IPS-15b (cell line): ENCODE measurements at regions not wholly inside any gene's neighbourhood (a gene's known extent, or its start where the extent isn't known, plus 50 kb on each side); places are given as distances from the start of the nearest gene placed in this dataset.
"Not testable (repeated sequence)": the region's sequence is repeated elsewhere in the genome, so short reads cannot be mapped to it uniquely, and the experiment has no call there.

ENCODE experiments used
- H3K27me3 ChIP-seq: one replicate; pipeline ENCODE4 v1.6.1; 2013; ENCODE audit warnings: low read length; ENCODE audit not compliant: control insufficient read depth, insufficient read depth
- H3K36me3 ChIP-seq: one replicate; pipeline ENCODE4 v1.6.1; 2013; ENCODE audit warnings: low read length; ENCODE audit not compliant: control insufficient read depth, insufficient read depth
- H3K4me1 ChIP-seq: one replicate; pipeline ENCODE4 v1.6.1; 2013; ENCODE audit warnings: mild to moderate bottlenecking, low read length; ENCODE audit not compliant: control insufficient read depth, insufficient read depth
- H3K4me3 ChIP-seq: one replicate; pipeline ENCODE4 v1.5.1; 2013; ENCODE audit warnings: low read depth, low read length
- H3K9ac ChIP-seq: one replicate; pipeline ENCODE4 v1.6.1; 2013; ENCODE audit warnings: low read depth, mild to moderate bottlenecking, low read length
- H3K9me3 ChIP-seq: one replicate; pipeline ENCODE4 v1.6.1; 2013; ENCODE audit warnings: mild to moderate bottlenecking, low read length; ENCODE audit not compliant: control insufficient read depth, insufficient read depth

- no peak overlapping the region for H3K9ac ChIP-seq
- H3K9me3 ChIP-seq = no peaks in the 10 kb centered on the region
- H3K4me3 ChIP-seq = no peak overlapping the region
- H3K4me1 ChIP-seq = no peaks in the 10 kb centered on the region
- H3K36me3 ChIP-seq = no peaks in the 10 kb centered on the region
- H3K27me3 ChIP-seq = no peaks in the 10 kb centered on the region
Measured at GRCh38 chr16:62752854-62753253, 716.6 kb upstream of the CDH8 start.

- H3K9ac ChIP-seq = no peak overlapping the region
- no peak overlapping the region for H3K4me3 ChIP-seq
- no peaks in the 10 kb centered on the region for H3K36me3 ChIP-seq
- no peaks in the 10 kb centered on the region for H3K4me1 ChIP-seq
- H3K9me3 ChIP-seq = no peaks in the 10 kb centered on the region
- no peaks in the 10 kb centered on the region for H3K27me3 ChIP-seq
Measured at GRCh38 chr16:62751218-62751617, 715.0 kb upstream of the CDH8 start.

- Histone ChIP-seq H3K4me3 (no peak overlapping the region), H3K9me3 (no peaks in the 10 kb centered on the region), H3K36me3 (no peaks in the 10 kb centered on the region), H3K9ac (no peak overlapping the region), H3K4me1 (no peaks in the 10 kb centered on the region), H3K27me3 (no peaks in the 10 kb centered on the region)
Measured at GRCh38 chr16:62741692-62742091, 705.5 kb upstream of the CDH8 start.

DNA sequence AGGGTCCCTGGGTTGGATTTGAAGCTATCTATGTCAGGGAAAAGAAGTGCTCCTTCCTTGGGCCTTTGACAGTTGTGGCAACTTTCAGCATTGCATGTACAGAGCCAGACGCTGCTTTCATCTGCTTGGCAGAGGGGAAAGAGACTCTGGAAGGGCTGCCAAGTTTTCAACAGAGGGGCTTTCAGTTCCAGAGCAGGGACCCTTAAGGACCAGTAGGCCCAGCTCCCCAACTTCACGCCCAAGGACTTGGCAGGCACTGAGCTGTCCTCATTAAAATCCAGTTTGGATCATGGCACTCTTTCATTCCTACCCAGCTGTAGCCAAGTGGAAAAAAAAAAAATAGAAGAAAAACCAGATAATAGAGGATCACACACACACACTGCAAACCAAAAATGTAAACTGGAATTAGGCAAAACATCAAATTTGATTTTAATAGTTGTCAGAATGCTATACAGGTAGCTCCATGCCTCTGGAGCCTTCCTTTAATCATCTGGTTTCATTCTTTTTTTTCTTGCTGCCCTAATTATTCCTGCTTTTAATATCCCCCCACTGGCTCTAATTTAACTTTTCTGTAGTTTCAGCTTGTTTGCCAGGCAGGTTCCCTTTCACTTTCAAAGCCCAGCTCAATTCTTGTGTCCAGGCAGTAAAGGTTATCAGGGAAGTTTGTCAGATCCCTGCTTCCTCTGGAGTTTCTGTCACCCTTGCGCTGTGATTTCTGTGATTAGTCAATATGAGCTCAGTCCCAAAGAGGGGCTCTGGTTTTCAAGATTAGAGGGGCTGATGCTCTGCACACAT is 702.6 kb upstream of the CDH8 start:
- H3K4me3 ChIP-seq = no peak overlapping the region
- no peaks in the 10 kb centered on the region for H3K4me1 ChIP-seq
- H3K36me3 ChIP-seq = no peaks in the 10 kb centered on the region
- H3K27me3 ChIP-seq = no peaks in the 10 kb centered on the region
- H3K9me3 ChIP-seq = no peaks in the 10 kb centered on the region
- no peak overlapping the region for H3K9ac ChIP-seq

- H3K36me3 ChIP-seq = no peaks in the 10 kb centered on the region
- no peak overlapping the region for H3K9ac ChIP-seq
- no peak overlapping the region for H3K4me3 ChIP-seq
- no peaks in the 10 kb centered on the region for H3K27me3 ChIP-seq
- H3K9me3 ChIP-seq = no peaks in the 10 kb centered on the region
- H3K4me1 ChIP-seq = no peaks in the 10 kb centered on the region
Measured at GRCh38 chr16:62732092-62732491, 695.9 kb upstream of the CDH8 start.

DNA sequence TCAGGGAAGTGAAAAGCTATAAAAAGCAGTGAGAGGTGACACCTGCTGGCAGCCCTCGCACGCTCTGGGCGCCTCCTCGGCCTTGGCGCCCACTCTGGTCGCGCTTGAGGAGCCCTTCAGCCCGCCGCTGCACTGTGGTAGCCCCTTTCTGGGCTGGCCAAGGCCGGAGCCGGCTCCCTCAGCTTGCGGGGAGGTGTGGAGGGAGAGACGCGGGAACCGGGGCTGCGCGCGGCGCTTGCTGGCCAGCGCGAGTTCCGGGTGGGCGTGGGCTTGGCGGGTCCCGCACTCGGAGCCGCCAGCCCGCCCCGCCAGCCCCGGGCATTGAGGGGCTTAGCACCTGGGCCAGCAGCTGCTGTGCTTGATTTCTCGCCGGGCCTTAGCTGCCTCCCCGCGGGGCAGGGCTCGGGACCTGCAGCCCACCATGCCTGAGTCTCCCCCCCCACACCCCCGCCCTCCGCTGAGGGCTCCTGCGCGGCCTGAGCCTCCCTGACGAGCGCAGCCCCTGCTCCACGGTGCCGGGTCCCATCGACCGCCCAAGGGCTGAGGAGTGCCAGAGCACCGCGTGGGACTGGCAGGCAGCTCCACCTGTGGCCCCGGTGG is 688.5 kb upstream of the CDH8 start:
- not testable (repeated sequence) for H3K9ac ChIP-seq, H3K36me3 ChIP-seq, H3K27me3 ChIP-seq, H3K4me3 ChIP-seq, H3K9me3 ChIP-seq, H3K4me1 ChIP-seq

DNA sequence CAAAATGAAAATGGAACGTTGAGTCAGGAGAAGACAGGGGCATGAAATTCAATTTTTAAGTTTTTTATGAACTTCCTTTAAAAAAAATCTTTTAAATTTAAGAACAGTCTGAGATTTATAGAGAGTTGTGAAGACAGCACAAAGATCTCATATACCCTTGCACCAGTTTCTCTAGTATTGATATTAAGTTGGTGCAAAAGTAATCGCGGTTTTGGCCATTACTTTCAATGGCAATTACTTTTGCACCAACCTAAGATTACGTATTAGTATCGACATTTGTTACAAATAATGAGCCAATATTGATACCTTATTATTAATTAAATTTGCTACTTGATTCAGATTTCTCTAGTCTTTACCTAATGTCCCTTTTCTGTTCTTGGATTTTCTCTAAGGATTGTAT is 684.4 kb upstream of the CDH8 start:
- Histone ChIP-seq H3K9ac (no peak overlapping the region), H3K4me1 (no peaks in the 10 kb centered on the region), H3K9me3 (no peaks in the 10 kb centered on the region), H3K36me3 (no peaks in the 10 kb centered on the region), H3K27me3 (no peaks in the 10 kb centered on the region), H3K4me3 (no peak overlapping the region)

DNA sequence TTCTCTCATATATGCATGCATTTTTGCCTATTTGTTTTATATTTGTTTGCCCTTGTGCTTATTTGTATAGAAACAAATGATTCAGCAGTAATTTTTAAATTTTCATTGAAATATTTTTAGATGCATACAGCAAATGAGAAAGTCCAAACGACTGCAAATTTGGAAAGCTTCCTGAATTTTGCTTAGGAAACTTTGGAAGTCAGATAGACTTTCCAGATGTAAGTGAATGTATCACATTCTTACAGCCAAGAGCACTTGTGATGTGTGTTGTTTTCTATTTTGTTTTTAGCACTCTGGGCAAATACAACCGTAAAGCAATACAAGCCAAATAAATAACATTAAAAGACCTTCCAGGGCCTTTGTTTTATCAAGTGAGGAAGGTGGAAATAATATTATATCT is 680.8 kb upstream of the CDH8 start:
- Histone ChIP-seq H3K4me3 (no peak overlapping the region), H3K4me1 (no peaks in the 10 kb centered on the region), H3K9me3 (no peaks in the 10 kb centered on the region), H3K36me3 (no peaks in the 10 kb centered on the region), H3K9ac (no peak overlapping the region), H3K27me3 (no peaks in the 10 kb centered on the region)

DNA sequence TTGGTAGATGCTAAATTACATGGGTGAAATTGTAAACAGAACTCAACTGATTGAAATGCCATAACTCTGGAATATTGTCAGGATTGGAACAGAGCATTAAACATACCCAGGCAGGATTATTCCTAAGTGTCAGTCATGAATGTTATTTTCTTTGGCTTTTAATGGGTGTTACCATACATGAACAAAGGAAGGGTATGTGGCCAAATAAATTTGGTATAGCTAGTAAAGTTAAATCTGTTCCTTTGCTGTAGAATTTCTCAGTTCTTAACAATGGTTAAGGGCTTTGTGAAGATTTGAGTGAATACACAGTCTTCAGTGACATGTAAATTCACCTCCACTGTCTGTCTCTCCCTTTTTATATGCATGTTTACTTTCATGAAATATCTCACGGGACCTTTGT is 679.5 kb upstream of the CDH8 start:
- H3K4me1 ChIP-seq = no peaks in the 10 kb centered on the region
- no peaks in the 10 kb centered on the region for H3K36me3 ChIP-seq
- no peaks in the 10 kb centered on the region for H3K27me3 ChIP-seq
- H3K9ac ChIP-seq = no peak overlapping the region
- no peaks in the 10 kb centered on the region for H3K9me3 ChIP-seq
- no peak overlapping the region for H3K4me3 ChIP-seq

DNA sequence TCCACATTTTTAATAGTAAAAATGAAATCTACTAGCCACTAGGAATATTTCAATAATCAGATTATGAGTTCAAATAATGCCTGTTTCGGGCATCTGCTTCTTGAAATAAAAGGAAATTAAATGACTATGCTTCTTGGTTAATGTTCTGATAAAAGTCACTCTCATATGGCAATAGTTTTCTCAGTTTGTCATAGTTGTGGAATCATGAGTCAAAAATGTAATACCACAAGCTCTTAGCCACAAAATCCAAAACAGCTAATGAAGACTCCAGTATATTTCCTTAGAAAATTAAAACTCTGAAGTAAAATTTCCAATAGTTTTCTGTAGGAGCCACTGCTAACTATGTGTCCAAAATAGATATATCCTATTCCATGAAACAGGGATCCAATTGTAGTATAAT is 676.3 kb upstream of the CDH8 start:
- Histone ChIP-seq H3K36me3 (no peaks in the 10 kb centered on the region), H3K4me1 (no peaks in the 10 kb centered on the region), H3K9ac (no peak overlapping the region), H3K4me3 (no peak overlapping the region), H3K9me3 (no peaks in the 10 kb centered on the region), H3K27me3 (no peaks in the 10 kb centered on the region)

DNA sequence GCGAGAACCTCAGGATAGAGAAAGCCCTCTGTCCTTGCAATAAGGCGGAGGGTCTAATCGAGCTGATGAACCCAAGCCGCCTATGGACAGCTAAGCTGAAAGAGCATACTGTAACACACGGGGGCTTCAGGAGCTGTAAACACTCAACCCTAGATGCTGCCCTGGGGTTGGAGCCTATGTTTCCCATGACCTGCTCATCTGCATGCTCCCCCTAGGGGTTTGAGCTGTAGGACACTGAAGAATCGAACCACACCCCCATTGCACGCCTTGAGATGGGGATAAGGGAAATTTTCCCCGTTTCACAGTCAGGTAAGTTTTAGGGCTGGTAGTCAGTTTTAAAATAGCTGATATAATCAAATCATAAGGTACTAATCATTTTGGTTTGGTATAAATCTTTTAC is 675.6 kb upstream of the CDH8 start:
- Histone ChIP-seq H3K9me3 (no peaks in the 10 kb centered on the region), H3K36me3 (no peaks in the 10 kb centered on the region), H3K9ac (no peak overlapping the region), H3K4me1 (no peaks in the 10 kb centered on the region), H3K4me3 (no peak overlapping the region), H3K27me3 (no peaks in the 10 kb centered on the region)

GRCh38 chr16:62709794-62710193 is 673.6 kb upstream of the CDH8 start:
- no peaks in the 10 kb centered on the region for H3K36me3 ChIP-seq
- no peaks in the 10 kb centered on the region for H3K27me3 ChIP-seq
- no peaks in the 10 kb centered on the region for H3K9me3 ChIP-seq
- no peak overlapping the region for H3K4me3 ChIP-seq
- H3K4me1 ChIP-seq = no peaks in the 10 kb centered on the region
- H3K9ac ChIP-seq = no peak overlapping the region
